SK-N-SH (cell line): ENCODE measurements at regions not wholly inside any gene's neighbourhood (a gene's known extent, or its start where the extent isn't known, plus 50 kb on each side); places are given as distances from the start of the nearest gene placed in this dataset.

ENCODE experiments used
- CTCF ChIA-PET: fragments of 300-600, 350-600 bp; formaldehyde crosslinking; extraction: SDS; loops from one replicate; lab custom pipeline; 2021; lab: Yijun Ruan, JAX
- POLR2A ChIA-PET: fragments of 350-600 bp; sonication (Branson Sonifier 250); formaldehyde crosslinking; extraction: SDS; loops from one replicate; lab custom pipeline; 2020; ENCODE audit warnings: antibody characterized with exemption, inconsistent platforms; lab: Yijun Ruan, JAX
- DNase-seq: peaks from one replicate; pipeline ENCODE4 v3.0.0; 2012
- H2AFZ ChIP-seq: fragments of 200-600 bp; sonication (generic); 2 replicates; pipeline ENCODE4 v1.8.1; 2016; ENCODE audit warnings: antibody characterized with exemption, mild to moderate bottlenecking, low read depth
- H3F3A ChIP-seq: fragments of 200-600 bp; sonication (generic); replicated peaks from 2 replicates; pipeline ENCODE3; 2016; ENCODE audit warnings: antibody characterized with exemption, mild to moderate bottlenecking; ENCODE audit not compliant: insufficient read depth
- H3K27ac ChIP-seq, 2 experiments: fragments of 200-500 bp in 1 of 2; fragments of 200-600 bp in 1 of 2; sonication (Bioruptor generic) in 1 of 2; sonication (generic), shearing (Covaris generic) in 1 of 2; 2 replicates each; pipeline versions ENCODE4 v1.5.1 to v1.6.1; 2014 to 2016; ENCODE audit warnings: low read depth in 2 of 2, inconsistent platforms in 1 of 2, low read length in 1 of 2, mild to moderate bottlenecking in 1 of 2, mixed read lengths in 1 of 2
- H3K27me3 ChIP-seq: fragments of 200-600 bp; sonication (generic), shearing (Covaris generic); 2 replicates; pipeline ENCODE4 v1.6.1; 2016; ENCODE audit warnings: mixed run types; ENCODE audit not compliant: insufficient read depth
- H3K36me3 ChIP-seq, 2 experiments: fragments of 200-500 bp in 1 of 2; fragments of 200-600 bp in 1 of 2; sonication (Bioruptor generic) in 1 of 2; sonication (generic) in 1 of 2; replicated peaks in 1 of 2; 2 replicates each; pipeline versions ENCODE3 to v1.5.1; 2014 to 2016; ENCODE audit warnings: low read length in 1 of 2, mild to moderate bottlenecking in 1 of 2; ENCODE audit not compliant: insufficient read depth in 2 of 2, control insufficient read depth in 1 of 2
- H3K4me1 ChIP-seq, 2 experiments: fragments of 200-500 bp in 1 of 2; fragments of 200-600 bp in 1 of 2; sonication (Bioruptor generic) in 1 of 2; sonication (generic), shearing (Covaris generic) in 1 of 2; 2 replicates each; pipeline versions ENCODE4 v1.5.1 to v1.6.1; 2014 to 2016; ENCODE audit warnings: low read depth in 1 of 2, low read length in 1 of 2, mixed run types in 1 of 2; ENCODE audit not compliant: insufficient read depth in 2 of 2, control insufficient read depth in 1 of 2
- H3K4me2 ChIP-seq: fragments of 200-600 bp; sonication (generic), shearing (Covaris generic); 2 replicates; pipeline ENCODE4 v1.6.1; 2017; ENCODE audit warnings: mixed run types
- H3K4me3 ChIP-seq, 2 experiments: fragments of 200-500 bp in 1 of 2; fragments of 200-600 bp in 1 of 2; sonication (Bioruptor generic) in 1 of 2; sonication (generic), shearing (Covaris generic) in 1 of 2; 2 replicates each; pipeline versions ENCODE4 v1.5.1 to v1.8.1; 2014 to 2016; ENCODE audit warnings: low read depth in 2 of 2, inconsistent platforms in 1 of 2, low read length in 1 of 2, mild to moderate bottlenecking in 1 of 2, mixed read lengths in 1 of 2, moderate library complexity in 1 of 2
- H3K79me2 ChIP-seq: fragments of 200-600 bp; sonication (generic); 2 replicates; pipeline ENCODE4 v1.8.1; 2017; ENCODE audit warnings: mild to moderate bottlenecking; ENCODE audit not compliant: insufficient read depth
- H3K9ac ChIP-seq: fragments of 200-600 bp; sonication (generic); 2 replicates; pipeline ENCODE4 v1.6.1; 2017; ENCODE audit warnings: mixed run types
- H3K9me2 ChIP-seq: fragments of 200-600 bp; sonication (generic); 2 replicates; pipeline ENCODE4 v1.6.1; 2017; ENCODE audit warnings: mixed run types
- H3K9me3 ChIP-seq: fragments of 200-600 bp; sonication (generic); 2 replicates; pipeline ENCODE4 v1.6.1; 2017; ENCODE audit warnings: mixed run types, mild to moderate bottlenecking, moderate library complexity
- H4K20me1 ChIP-seq: fragments of 200-600 bp; sonication (generic); 2 replicates; pipeline ENCODE4 v1.6.1; 2017; ENCODE audit warnings: mild to moderate bottlenecking, mixed run types; ENCODE audit not compliant: insufficient read depth
- MXI1 ChIP-seq: IDR thresholded peaks from 2 replicates; pipeline ENCODE4 v1.6.1; 2012; ENCODE audit warnings: mild to moderate bottlenecking, low read depth, low read length, improper control_type of control experiment
- POLR2AphosphoS5 ChIP-seq: IDR thresholded peaks from 2 replicates; pipeline ENCODE4 v1.6.1; 2012; ENCODE audit warnings: low read depth, low read length
- SMC3 ChIP-seq: IDR thresholded peaks from 2 replicates; pipeline ENCODE4 v1.6.1; 2012; ENCODE audit warnings: low read depth, low read length, improper control_type of control experiment
- TAF1 ChIP-seq: IDR thresholded peaks from 2 replicates; pipeline ENCODE4 v1.6.1; 2012; ENCODE audit warnings: low read depth, mild to moderate bottlenecking, low read length, moderate library complexity, borderline replicate concordance
- TF ChIP-seq, protein P1 (sequence below): IDR thresholded peaks from 2 replicates; pipeline ENCODE4; 2012
- TF ChIP-seq, protein P2 (sequence below): IDR thresholded peaks from 2 replicates; pipeline ENCODE4 v1.4.0; 2012; ENCODE audit warnings: low read depth, borderline replicate concordance
- TF ChIP-seq, protein P3 (sequence below): fragments of 150-350 bp; IDR thresholded peaks from 2 replicates; pipeline ENCODE4 v1.6.1; 2016; ENCODE audit warnings: mild to moderate bottlenecking, low read depth, low read length
- TF ChIP-seq, protein P4 (sequence below): IDR thresholded peaks from 2 replicates; pipeline ENCODE4 v1.4.0; 2012; ENCODE audit warnings: low read depth, borderline replicate concordance
- TF ChIP-seq, protein P5 (sequence below): IDR thresholded peaks from 2 replicates; pipeline ENCODE4 v1.4.0; 2012; ENCODE audit warnings: low read depth
- TF ChIP-seq, protein P6 (sequence below): fragments of 200-600 bp; sonication (generic); IDR thresholded peaks from 2 replicates; pipeline ENCODE4 v1.6.1; 2017; ENCODE audit warnings: antibody characterized with exemption, mild to moderate bottlenecking, moderate library complexity

DNA sequence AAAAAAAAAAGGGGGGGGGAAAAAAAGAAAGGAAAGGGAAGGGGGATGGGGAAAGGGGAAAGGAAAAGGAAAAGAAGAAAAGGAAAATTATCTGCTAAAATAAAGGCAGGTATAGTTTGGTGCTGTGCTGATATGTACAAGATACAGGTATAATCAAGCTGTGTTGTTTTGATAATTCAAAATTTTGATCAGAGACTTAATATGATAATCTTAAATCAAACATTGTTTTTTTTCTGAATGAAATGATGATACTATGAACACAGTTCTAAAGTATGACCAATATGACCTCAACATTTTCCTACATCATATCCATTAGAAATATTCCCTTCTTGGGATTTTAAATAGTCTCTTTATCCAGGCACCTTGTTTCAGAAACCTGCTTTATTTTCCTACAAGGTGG is 115.6 kb upstream of the TRPM3 start:
- Histone ChIP-seq H3K4me2 (no peak overlapping the region), H3F3A (no peaks in the 10 kb centered on the region), H3K9me3 (no peaks in the 10 kb centered on the region), H3K27me3 (no peaks in the 10 kb centered on the region), H3K4me1 (no peaks in the 10 kb centered on the region), H3K27ac (no peak overlapping the region), H3K79me2 (no peaks in the 10 kb centered on the region), H3K9me2 (no peaks in the 10 kb centered on the region), H3K36me3 (no peaks in the 10 kb centered on the region), H2AFZ (no peak overlapping the region), H3K4me3 (no peak overlapping the region), H3K9ac (no peak overlapping the region), H4K20me1 (no peaks in the 10 kb centered on the region)
- no peak for DNase-seq
- POLR2A ChIA-PET, result no interaction called here
- CTCF ChIA-PET, result no interaction called here
- TF ChIP-seq, protein P1, sequence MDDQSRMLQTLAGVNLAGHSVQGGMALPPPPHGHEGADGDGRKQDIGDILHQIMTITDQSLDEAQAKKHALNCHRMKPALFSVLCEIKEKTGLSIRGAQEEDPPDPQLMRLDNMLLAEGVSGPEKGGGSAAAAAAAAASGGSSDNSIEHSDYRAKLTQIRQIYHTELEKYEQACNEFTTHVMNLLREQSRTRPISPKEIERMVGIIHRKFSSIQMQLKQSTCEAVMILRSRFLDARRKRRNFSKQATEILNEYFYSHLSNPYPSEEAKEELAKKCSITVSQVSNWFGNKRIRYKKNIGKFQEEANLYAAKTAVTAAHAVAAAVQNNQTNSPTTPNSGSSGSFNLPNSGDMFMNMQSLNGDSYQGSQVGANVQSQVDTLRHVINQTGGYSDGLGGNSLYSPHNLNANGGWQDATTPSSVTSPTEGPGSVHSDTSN, result no peak
- TF ChIP-seq SMC3 (no peak), MXI1 (no peak), POLR2AphosphoS5 (no peak), TAF1 (no peak)
- TF ChIP-seq, protein P2, sequence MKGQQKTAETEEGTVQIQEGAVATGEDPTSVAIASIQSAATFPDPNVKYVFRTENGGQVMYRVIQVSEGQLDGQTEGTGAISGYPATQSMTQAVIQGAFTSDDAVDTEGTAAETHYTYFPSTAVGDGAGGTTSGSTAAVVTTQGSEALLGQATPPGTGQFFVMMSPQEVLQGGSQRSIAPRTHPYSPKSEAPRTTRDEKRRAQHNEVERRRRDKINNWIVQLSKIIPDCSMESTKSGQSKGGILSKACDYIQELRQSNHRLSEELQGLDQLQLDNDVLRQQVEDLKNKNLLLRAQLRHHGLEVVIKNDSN, result no peak
- TF ChIP-seq, protein P3, sequence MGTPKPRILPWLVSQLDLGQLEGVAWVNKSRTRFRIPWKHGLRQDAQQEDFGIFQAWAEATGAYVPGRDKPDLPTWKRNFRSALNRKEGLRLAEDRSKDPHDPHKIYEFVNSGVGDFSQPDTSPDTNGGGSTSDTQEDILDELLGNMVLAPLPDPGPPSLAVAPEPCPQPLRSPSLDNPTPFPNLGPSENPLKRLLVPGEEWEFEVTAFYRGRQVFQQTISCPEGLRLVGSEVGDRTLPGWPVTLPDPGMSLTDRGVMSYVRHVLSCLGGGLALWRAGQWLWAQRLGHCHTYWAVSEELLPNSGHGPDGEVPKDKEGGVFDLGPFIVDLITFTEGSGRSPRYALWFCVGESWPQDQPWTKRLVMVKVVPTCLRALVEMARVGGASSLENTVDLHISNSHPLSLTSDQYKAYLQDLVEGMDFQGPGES, result no peak
- TF ChIP-seq, protein P4, sequence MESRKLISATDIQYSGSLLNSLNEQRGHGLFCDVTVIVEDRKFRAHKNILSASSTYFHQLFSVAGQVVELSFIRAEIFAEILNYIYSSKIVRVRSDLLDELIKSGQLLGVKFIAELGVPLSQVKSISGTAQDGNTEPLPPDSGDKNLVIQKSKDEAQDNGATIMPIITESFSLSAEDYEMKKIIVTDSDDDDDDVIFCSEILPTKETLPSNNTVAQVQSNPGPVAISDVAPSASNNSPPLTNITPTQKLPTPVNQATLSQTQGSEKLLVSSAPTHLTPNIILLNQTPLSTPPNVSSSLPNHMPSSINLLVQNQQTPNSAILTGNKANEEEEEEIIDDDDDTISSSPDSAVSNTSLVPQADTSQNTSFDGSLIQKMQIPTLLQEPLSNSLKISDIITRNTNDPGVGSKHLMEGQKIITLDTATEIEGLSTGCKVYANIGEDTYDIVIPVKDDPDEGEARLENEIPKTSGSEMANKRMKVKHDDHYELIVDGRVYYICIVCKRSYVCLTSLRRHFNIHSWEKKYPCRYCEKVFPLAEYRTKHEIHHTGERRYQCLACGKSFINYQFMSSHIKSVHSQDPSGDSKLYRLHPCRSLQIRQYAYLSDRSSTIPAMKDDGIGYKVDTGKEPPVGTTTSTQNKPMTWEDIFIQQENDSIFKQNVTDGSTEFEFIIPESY, result no peak
- TF ChIP-seq, protein P5, sequence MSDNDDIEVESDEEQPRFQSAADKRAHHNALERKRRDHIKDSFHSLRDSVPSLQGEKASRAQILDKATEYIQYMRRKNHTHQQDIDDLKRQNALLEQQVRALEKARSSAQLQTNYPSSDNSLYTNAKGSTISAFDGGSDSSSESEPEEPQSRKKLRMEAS, result no peak
- TF ChIP-seq, protein P6, sequence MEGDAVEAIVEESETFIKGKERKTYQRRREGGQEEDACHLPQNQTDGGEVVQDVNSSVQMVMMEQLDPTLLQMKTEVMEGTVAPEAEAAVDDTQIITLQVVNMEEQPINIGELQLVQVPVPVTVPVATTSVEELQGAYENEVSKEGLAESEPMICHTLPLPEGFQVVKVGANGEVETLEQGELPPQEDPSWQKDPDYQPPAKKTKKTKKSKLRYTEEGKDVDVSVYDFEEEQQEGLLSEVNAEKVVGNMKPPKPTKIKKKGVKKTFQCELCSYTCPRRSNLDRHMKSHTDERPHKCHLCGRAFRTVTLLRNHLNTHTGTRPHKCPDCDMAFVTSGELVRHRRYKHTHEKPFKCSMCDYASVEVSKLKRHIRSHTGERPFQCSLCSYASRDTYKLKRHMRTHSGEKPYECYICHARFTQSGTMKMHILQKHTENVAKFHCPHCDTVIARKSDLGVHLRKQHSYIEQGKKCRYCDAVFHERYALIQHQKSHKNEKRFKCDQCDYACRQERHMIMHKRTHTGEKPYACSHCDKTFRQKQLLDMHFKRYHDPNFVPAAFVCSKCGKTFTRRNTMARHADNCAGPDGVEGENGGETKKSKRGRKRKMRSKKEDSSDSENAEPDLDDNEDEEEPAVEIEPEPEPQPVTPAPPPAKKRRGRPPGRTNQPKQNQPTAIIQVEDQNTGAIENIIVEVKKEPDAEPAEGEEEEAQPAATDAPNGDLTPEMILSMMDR, result no peak
- TF ChIP-seq, all 33 proteins: peak for 0
